ENCODE measurements at regions not wholly inside any gene's neighbourhood (a gene's known extent, or its start where the extent isn't known, plus 50 kb on each side); places are given as distances from the start of the nearest gene placed in this dataset.

DNA sequence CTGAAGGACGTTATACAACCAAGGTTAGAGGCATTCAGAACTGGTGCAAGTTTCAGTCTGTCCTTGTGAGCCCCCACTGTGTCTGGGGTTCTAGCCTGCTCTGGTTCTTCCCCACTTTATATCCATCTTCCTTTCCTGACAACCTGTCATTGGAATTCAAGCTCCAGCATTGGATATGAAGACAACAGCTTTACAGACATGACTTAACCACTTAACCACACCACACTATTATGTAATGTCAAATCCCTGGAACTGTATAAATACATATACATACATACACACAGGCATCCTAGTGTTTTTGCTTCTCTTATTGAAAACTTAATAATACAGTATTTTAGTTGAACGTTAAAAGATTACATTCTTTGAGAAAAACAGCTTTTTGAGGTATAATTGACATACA is 217.9 kb upstream of the SGK1 start:
- ATAC-seq (no peak), DNase-seq (ENCODE audit: extremely low read depth in 1 of 4, low spot score in 3 of 4) (no peak), FAIRE-seq (no peak)
- no peaks in the 10 kb centered on the region for H4K20me1 ChIP-seq (replicated peaks; ENCODE audit: control insufficient read depth, insufficient read depth, low read length)
- H3K4me2 ChIP-seq (ENCODE audit: insufficient read depth, low read length): no peak overlapping the region
- peaks cover 0 to 5% of the 10 kb centered on the region in 2 experiments; a peak in 3 of 5 replicates for H3K4me1 ChIP-seq (replicated peaks in 1 of 2; ENCODE audit: control insufficient read depth in 2 of 2, insufficient read depth in 2 of 2, low read length in 2 of 2)
- no peak overlapping the region for H2AFZ ChIP-seq (ENCODE audit: low read depth, low read length)
- intact Hi-C loops (cut with micrococcal nuclease) (no loop called here), in situ Hi-C loops (cut with MboI) (no loop called here)
- H3K27ac ChIP-seq (ENCODE audit: extremely low read depth, low read depth, low read length): no peak overlapping the region
- H3K79me2 ChIP-seq (ENCODE audit: control insufficient read depth, insufficient read depth, low read length): no peaks in the 10 kb centered on the region
- 0 out of 5 replicates have a peak, but pooled peaks cover 0 to 3% of the 10 kb centered on the region in 2 experiments for H3K27me3 ChIP-seq (ENCODE audit: control insufficient read depth in 2 of 2, insufficient read depth in 2 of 2, low read length in 2 of 2)
- no TSS peak for BruUV-seq (replicated peaks)
- ChIA-PET POLR2A (interaction anchor here (0.6 kb wide), 1 partner anchor 365 kb away, joined by 4 read pairs; no protein-coding TSS in a partner anchor), CTCF (ENCODE audit: low intra/inter-chr PET ratio) (no interaction called here)
- no peak overlapping the region for H3K9ac ChIP-seq (ENCODE audit: insufficient read depth in 1 of 2, low read depth in 2 of 2, low read length in 2 of 2)
- no peak overlapping the region for H3K4me3 ChIP-seq
- 2% methylated on average over 2 of the region's 2 CpGs for WGBS (ENCODE audit: insufficient coverage, low coverage, missing lambda C conversion rate)
- TF ChIP-seq ZFP1 (CRISPR knock-in tag; IDR thresholded peaks at IDR 0.05) (no peak), CEBPG (CRISPR knock-in tag; IDR thresholded peaks at IDR 0.05) (no peak), CEBPG (tag; conservative IDR thresholded peaks at IDR 0.05 in 1 of 2, IDR thresholded peaks at IDR 0.05 in 1 of 2) (0 out of 4 replicates have a peak, but pooled peaks of 1 of the 2 experiments have one; percentile 10)
- H3K9me3 ChIP-seq (replicated peaks; ENCODE audit: control insufficient read depth, insufficient read depth, low read depth, low read length): no peaks in the 10 kb centered on the region
- H3K36me3 ChIP-seq (ENCODE audit: control insufficient read depth, insufficient read depth, low read length): no peaks in the 10 kb centered on the region
- H3K9me1 ChIP-seq (ENCODE audit: control insufficient read depth, insufficient read depth, low read length): no peaks in the 10 kb centered on the region

DNA sequence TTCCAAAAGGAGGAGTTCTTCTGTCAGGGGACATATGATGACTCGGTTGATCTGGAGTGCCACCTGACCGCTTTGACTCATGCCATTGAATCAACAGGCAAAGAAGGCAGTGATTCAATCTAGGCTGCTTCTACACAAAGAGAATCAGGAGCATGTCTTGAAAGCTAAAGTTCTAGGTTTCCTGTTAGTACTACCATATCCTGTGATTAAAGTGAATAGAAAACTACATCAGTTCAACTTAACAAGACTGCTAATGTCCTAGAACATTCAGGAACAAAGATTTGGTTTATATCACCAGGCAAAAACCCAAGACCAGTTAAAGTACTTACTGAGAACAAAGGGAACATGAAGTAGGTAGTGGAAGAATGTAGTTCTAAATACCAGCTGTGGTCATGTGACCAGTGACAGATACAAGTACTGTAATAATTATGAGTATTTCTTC is 216.8 kb upstream of the SGK1 start:
- no TSS peak for BruUV-seq (replicated peaks)
- in situ Hi-C loops (cut with MboI): no loop called here

More for the DNA sequence above, 216.8 kb upstream of the SGK1 start:
- H3K79me2 ChIP-seq (ENCODE audit: control insufficient read depth, insufficient read depth, low read length): no peaks in the 10 kb centered on the region
- no peaks in the 10 kb centered on the region for H3K36me3 ChIP-seq (ENCODE audit: control insufficient read depth, insufficient read depth, low read length)
- intact Hi-C loops (cut with micrococcal nuclease): no loop called here
- FAIRE-seq (no peak), DNase-seq (ENCODE audit: extremely low read depth in 1 of 4, low spot score in 3 of 4) (no peak), ATAC-seq (no peak)
- no peaks in the 10 kb centered on the region for H4K20me1 ChIP-seq (replicated peaks; ENCODE audit: control insufficient read depth, insufficient read depth, low read length)
- H3K4me3 ChIP-seq: no peak overlapping the region
- TF ChIP-seq ZNF586 (CRISPR knock-in tag; conservative IDR thresholded peaks at IDR 0.05) (no peak), TFE3 (CRISPR knock-in tag; IDR thresholded peaks at IDR 0.05) (peak; percentile 82)
- H3K27me3 ChIP-seq (ENCODE audit: control insufficient read depth in 2 of 2, insufficient read depth in 2 of 2, low read length in 2 of 2): no peaks in the 10 kb centered on the region
- ChIA-PET POLR2A (interaction anchor here (0.8 kb wide), 1 partner anchor 46 kb away, joined by 3 read pairs; no protein-coding TSS in a partner anchor), CTCF (ENCODE audit: low intra/inter-chr PET ratio) (no interaction called here)
- no peak overlapping the region for H2AFZ ChIP-seq (ENCODE audit: low read depth, low read length)
- H3K9me3 ChIP-seq (replicated peaks; ENCODE audit: control insufficient read depth, insufficient read depth, low read depth, low read length): no peaks in the 10 kb centered on the region
- H3K4me1 ChIP-seq (replicated peaks in 1 of 2; ENCODE audit: control insufficient read depth in 2 of 2, insufficient read depth in 2 of 2, low read length in 2 of 2): peaks cover 0 to 5% of the 10 kb centered on the region in 2 experiments; a peak in 2 of 5 replicates
- 49% methylated on average over 2 of the region's 2 CpGs for WGBS (ENCODE audit: insufficient coverage, low coverage, missing lambda C conversion rate)
- no peak overlapping the region for H3K4me2 ChIP-seq (ENCODE audit: insufficient read depth, low read length)
- H3K9ac ChIP-seq (ENCODE audit: insufficient read depth in 1 of 2, low read depth in 2 of 2, low read length in 2 of 2): no peak overlapping the region
- no peaks in the 10 kb centered on the region for H3K9me1 ChIP-seq (ENCODE audit: control insufficient read depth, insufficient read depth, low read length)
- H3K27ac ChIP-seq (ENCODE audit: extremely low read depth, low read depth, low read length): no peak overlapping the region
